Upper lobe of left lung (tissue), 4 donors: ENCODE measurements at regions not wholly inside any gene's neighbourhood (a gene's known extent, or its start where the extent isn't known, plus 50 kb on each side); places are given as distances from the start of the nearest gene placed in this dataset.

Experiments used
- EP300 ChIP-seq, 4 donors: sonication (generic); formaldehyde crosslinking; IDR thresholded peaks; one replicate each; pipeline ENCODE4 v1.5.1; 2017; ENCODE audit warnings: antibody characterized with exemption in 4 of 4, control low read depth in 2 of 4
- POLR2AphosphoS5 ChIP-seq, 2 donors: sonication (generic); formaldehyde crosslinking; IDR thresholded peaks; one replicate each; pipeline ENCODE4 v1.5.1; 2017; ENCODE audit warnings: antibody characterized with exemption in 2 of 2
- TF ChIP-seq, protein P1 (sequence below), 6 experiments: fragments of 450-650 bp in 4 of 6; fragments of 200-600 bp in 2 of 6; sonication (generic) in 2 of 6; IDR thresholded peaks; one replicate each; pipeline ENCODE4 v1.5.1; 2016 to 2019; ENCODE audit warnings: antibody characterized with exemption in 6 of 6

DNA sequence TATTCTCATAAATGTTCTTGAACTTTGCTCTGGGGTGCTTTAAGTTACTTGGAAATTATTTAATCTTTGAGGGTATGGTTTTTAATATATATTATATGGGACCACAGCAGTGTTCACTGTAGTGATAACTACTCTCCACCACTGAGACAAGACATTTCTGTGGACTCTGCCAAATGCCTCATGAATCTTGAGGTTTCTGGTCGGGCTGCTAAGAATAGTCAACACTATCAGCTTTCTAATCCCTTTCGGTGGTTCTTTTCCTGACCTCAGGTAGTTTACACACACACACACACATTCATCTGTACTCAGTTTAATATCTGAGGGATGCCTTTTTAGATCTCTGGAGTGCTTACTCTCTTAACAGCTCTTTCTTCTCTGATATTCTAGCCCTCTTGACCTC lies 500.7 kb downstream of the MAFB start:
- TF ChIP-seq, protein P1, sequence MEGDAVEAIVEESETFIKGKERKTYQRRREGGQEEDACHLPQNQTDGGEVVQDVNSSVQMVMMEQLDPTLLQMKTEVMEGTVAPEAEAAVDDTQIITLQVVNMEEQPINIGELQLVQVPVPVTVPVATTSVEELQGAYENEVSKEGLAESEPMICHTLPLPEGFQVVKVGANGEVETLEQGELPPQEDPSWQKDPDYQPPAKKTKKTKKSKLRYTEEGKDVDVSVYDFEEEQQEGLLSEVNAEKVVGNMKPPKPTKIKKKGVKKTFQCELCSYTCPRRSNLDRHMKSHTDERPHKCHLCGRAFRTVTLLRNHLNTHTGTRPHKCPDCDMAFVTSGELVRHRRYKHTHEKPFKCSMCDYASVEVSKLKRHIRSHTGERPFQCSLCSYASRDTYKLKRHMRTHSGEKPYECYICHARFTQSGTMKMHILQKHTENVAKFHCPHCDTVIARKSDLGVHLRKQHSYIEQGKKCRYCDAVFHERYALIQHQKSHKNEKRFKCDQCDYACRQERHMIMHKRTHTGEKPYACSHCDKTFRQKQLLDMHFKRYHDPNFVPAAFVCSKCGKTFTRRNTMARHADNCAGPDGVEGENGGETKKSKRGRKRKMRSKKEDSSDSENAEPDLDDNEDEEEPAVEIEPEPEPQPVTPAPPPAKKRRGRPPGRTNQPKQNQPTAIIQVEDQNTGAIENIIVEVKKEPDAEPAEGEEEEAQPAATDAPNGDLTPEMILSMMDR (IDR thresholded peaks at IDR 0.05), result no peak
- no peak for TF ChIP-seq POLR2AphosphoS5 (IDR thresholded peaks at IDR 0.05)
- TF ChIP-seq EP300 (IDR thresholded peaks at IDR 0.05), result no peak
